Neural cell (in vitro differentiated cells): ENCODE measurements at regions not wholly inside any gene's neighbourhood (a gene's known extent, or its start where the extent isn't known, plus 50 kb on each side); places are given as distances from the start of the nearest gene placed in this dataset.

ENCODE experiments used
- H2AFZ ChIP-seq: fragments of 200-600, 300-800 bp; sonication (generic), shearing (Covaris generic); 2 replicates; pipeline ENCODE4 v1.6.0; 2014; ENCODE audit warnings: low read depth, mild to moderate bottlenecking, antibody characterized with exemption, low read length, moderate library complexity
- H3F3A ChIP-seq: fragments of 200-600 bp; shearing (Covaris generic); 2 replicates; pipeline ENCODE4 v1.6.1; 2016; ENCODE audit warnings: mild to moderate bottlenecking, moderate library complexity, mixed read lengths, antibody characterized with exemption, low read length; ENCODE audit not compliant: insufficient read depth, poor library complexity, severe bottlenecking
- H3K27ac ChIP-seq: fragments of 200-600, 300-800 bp; sonication (generic), shearing (Covaris generic); 2 replicates; pipeline ENCODE4 v1.5.1; 2014; ENCODE audit warnings: mild to moderate bottlenecking, low read length, moderate library complexity
- H3K27me3 ChIP-seq: fragments of 300-800, 200-600 bp; sonication (generic), shearing (Covaris generic); 2 replicates; pipeline ENCODE4 v1.6.0; 2014; ENCODE audit warnings: mild to moderate bottlenecking, low read depth, low read length, moderate library complexity; ENCODE audit not compliant: insufficient read depth
- H3K36me3 ChIP-seq: fragments of 300-800, 200-600 bp; sonication (generic), shearing (Covaris generic); 2 replicates; pipeline ENCODE4 v1.5.1; 2014; ENCODE audit warnings: mild to moderate bottlenecking, antibody characterized with exemption, low read length, moderate library complexity; ENCODE audit not compliant: insufficient read depth
- H3K4me2 ChIP-seq: fragments of 300-800, 200-600 bp; sonication (generic), shearing (Covaris generic); 2 replicates; pipeline ENCODE4 v1.6.0; 2014; ENCODE audit warnings: mild to moderate bottlenecking, low read length
- H3K4me3 ChIP-seq: fragments of 300-800, 200-600 bp; sonication (generic), shearing (Covaris generic); 2 replicates; pipeline ENCODE4 v1.5.1; 2014; ENCODE audit warnings: mild to moderate bottlenecking, low read length, moderate library complexity
- H3K79me2 ChIP-seq: fragments of 200-600 bp; shearing (Covaris generic); replicated peaks from 2 replicates; pipeline ENCODE4 v1.6.0; 2014; ENCODE audit warnings: mild to moderate bottlenecking, low read length, moderate library complexity; ENCODE audit not compliant: insufficient read depth
- H3K9ac ChIP-seq: fragments of 300-800, 200-600 bp; sonication (generic), shearing (Covaris generic); 2 replicates; pipeline ENCODE4 v1.6.1; 2016; ENCODE audit warnings: mild to moderate bottlenecking, low read length, mixed read lengths
- H3K9me2 ChIP-seq: fragments of 200-600 bp; shearing (Covaris generic); 2 replicates; pipeline ENCODE4 v1.6.1; 2016; ENCODE audit warnings: mild to moderate bottlenecking, low read length, mixed read lengths; ENCODE audit not compliant: insufficient read depth
- H3K9me3 ChIP-seq: fragments of 200-600, 300-800 bp; sonication (generic), shearing (Covaris generic); 2 replicates; pipeline ENCODE4 v1.6.1; 2016; ENCODE audit warnings: mild to moderate bottlenecking, mixed run types, low read length, moderate library complexity, mixed read lengths
- H4K20me1 ChIP-seq: fragments of 200-600 bp; shearing (Covaris generic); 2 replicates; pipeline ENCODE4 v1.6.1; 2016; ENCODE audit warnings: mild to moderate bottlenecking, mixed run types; ENCODE audit not compliant: insufficient read depth
- CTCF ChIP-seq: fragments of 450-650 bp; IDR thresholded peaks from 2 replicates; pipeline ENCODE4 v1.5.1; 2014; ENCODE audit warnings: antibody characterized with exemption, mild to moderate bottlenecking, moderate library complexity; ENCODE audit not compliant: poor library complexity, severe bottlenecking
- EP300 ChIP-seq: fragments of 450-650 bp; conservative IDR thresholded peaks from 2 replicates; pipeline ENCODE4 v1.6.1; 2014; ENCODE audit warnings: antibody characterized with exemption, mild to moderate bottlenecking, moderate library complexity; ENCODE audit not compliant: poor library complexity, severe bottlenecking
- EZH2 ChIP-seq: fragments of 200-600, 300-800 bp; shearing (Covaris generic), sonication (generic); IDR thresholded peaks from 2 replicates; pipeline ENCODE4 v1.6.1; 2014; ENCODE audit warnings: antibody characterized with exemption, low read length, borderline replicate concordance, mild to moderate bottlenecking; ENCODE audit not compliant: insufficient read depth, poor library complexity, severe bottlenecking
- MXI1 ChIP-seq: fragments of 450-650 bp; conservative IDR thresholded peaks from 2 replicates; pipeline ENCODE4 v1.6.1; 2014; ENCODE audit warnings: antibody characterized with exemption, mild to moderate bottlenecking; ENCODE audit not compliant: poor library complexity, severe bottlenecking
- POLR2AphosphoS5 ChIP-seq: IDR thresholded peaks from 2 replicates; pipeline ENCODE4 v1.6.1; 2012
- RAD21 ChIP-seq: fragments of 450-650 bp; conservative IDR thresholded peaks from 2 replicates; pipeline ENCODE4 v1.6.1; 2014; ENCODE audit warnings: antibody characterized with exemption, mild to moderate bottlenecking, moderate library complexity
- REST ChIP-seq: IDR thresholded peaks from 2 replicates; pipeline ENCODE4 v1.6.1; 2012; ENCODE audit warnings: borderline replicate concordance
- SMC3 ChIP-seq: fragments of 450-650 bp; conservative IDR thresholded peaks from 2 replicates; pipeline ENCODE4 v1.6.1; 2014; ENCODE audit warnings: antibody characterized with exemption, mild to moderate bottlenecking, moderate library complexity; ENCODE audit not compliant: poor library complexity
- TAF1 ChIP-seq: IDR thresholded peaks from 2 replicates; pipeline ENCODE4 v1.6.1; 2012; ENCODE audit warnings: low read depth

- Histone ChIP-seq H3K9me2 (no peaks in the 10 kb centered on the region), H3K4me2 (no peak overlapping the region), H4K20me1 (no peaks in the 10 kb centered on the region), H3K27ac (no peak overlapping the region), H3K27me3 (no peaks in the 10 kb centered on the region), H3K9me3 (no peaks in the 10 kb centered on the region), H3F3A (no peaks in the 10 kb centered on the region), H2AFZ (no peak overlapping the region), H3K9ac (no peak overlapping the region), H3K36me3 (no peaks in the 10 kb centered on the region), H3K4me3 (no peak overlapping the region), H3K79me2 (no peaks in the 10 kb centered on the region)
- TF ChIP-seq TAF1 (no peak), CTCF (no peak), REST (no peak), POLR2AphosphoS5 (no peak), EP300 (no peak), EZH2 (no peak), MXI1 (no peak), RAD21 (no peak), SMC3 (no peak)
These were observed 50.1 kb upstream of the NSUN7 start for GRCh38 chr4:40699648-40700047.
